ENCODE measurements at regions not wholly inside any gene's neighbourhood (a gene's known extent, or its start where the extent isn't known, plus 50 kb on each side); places are given as distances from the start of the nearest gene placed in this dataset.

GRCh38 chr9:23603311-23603710 lies 222.7 kb downstream of the ELAVL2 start:
- DNase-seq: no peak

- DNase-seq: no peak
Observed at GRCh38 chr9:23606107-23606506, 219.9 kb downstream of the ELAVL2 start.

- DNase-seq: no peak
Observed at GRCh38 chr9:23608456-23608855, 217.6 kb downstream of the ELAVL2 start.

GRCh38 chr9:23611869-23612268 lies 214.2 kb downstream of the ELAVL2 start:
- DNase-seq: no peak

GRCh38 chr9:23615569-23615968 lies 210.5 kb downstream of the ELAVL2 start:
- no peak for DNase-seq

DNA sequence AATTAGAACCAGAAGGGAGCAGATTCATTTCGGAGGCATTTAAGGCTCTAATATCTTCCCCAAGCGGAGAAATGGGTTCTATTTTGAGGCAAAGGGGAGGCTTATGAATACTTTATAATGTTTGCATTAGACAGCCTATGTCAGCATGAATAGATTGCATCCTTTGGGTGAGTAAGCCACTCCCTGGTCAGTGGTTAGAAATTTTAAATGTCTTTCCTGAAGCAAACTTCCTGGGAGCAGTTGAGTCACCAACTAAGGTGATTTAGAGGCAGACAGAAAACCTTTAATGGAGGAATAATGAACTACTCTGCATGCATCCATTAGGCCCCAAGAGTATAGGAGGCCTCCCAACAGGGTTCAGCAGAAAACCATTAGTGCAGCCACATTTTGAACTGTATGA lies 204.9 kb downstream of the ELAVL2 start:
- DNase-seq: no peak

- DNase-seq: no peak
Observed at GRCh38 chr9:23621924-23622323, 204.1 kb downstream of the ELAVL2 start.

DNA sequence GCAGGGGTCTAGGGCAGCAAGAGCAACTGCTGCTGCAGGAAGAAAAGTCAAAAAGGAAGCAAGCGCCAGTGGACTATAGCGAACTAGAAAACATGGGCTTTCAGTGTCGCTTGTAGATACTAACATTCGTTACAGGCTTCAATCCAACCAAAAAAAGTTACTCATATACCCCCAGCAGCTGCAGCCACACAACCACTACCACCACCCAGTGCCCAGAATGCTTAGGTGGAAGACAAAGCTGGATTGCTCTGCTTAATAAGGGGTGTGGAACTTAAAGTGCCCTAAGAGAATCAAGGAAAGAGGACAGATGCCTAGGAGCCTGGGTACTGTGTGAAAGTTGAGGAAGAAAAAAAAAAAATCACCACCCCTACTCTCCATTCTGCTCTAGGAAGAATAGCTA lies 203.6 kb downstream of the ELAVL2 start:
- DNase-seq: no peak

DNA sequence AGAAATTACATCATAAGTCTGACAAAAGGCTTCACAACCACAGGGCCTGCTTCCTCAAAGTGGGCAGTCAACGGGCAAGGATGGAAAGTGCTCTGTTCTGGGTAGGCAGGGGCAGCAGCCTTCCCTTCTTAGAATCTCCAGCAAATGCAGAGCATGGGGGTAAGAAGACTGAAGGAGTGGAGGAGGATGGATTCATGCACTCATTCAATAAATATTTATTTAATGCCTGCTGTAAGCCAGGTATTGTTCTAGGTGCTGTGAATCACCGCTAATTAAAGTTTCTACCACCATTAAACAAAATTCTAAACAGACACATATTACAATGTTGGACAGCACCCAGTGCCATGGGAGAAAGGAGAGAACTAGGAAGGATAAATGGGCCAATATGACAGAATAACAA lies 195.6 kb downstream of the ELAVL2 start:
- DNase-seq: no peak

GRCh38 chr9:23635276-23635675 lies 190.8 kb downstream of the ELAVL2 start:
- DNase-seq: no peak

DNA sequence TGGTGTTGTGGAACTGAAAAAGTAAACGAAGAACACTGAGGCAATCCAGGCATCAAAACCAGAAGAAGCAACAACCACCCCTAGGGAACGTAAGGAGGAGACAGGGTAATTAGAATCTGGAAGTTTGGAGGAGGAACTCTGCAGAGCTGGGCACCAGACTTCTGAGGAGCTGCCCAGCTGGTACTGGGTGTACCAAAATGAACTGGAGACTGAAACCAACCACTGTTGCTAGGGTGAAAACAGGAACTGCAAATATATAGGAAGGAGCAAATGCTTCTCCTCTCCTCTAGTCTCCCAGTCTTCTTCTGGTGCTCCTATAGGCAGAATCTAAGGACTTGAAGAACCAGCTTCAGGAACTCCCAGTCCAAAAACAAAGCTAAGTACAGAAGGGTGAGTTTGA lies 189.8 kb downstream of the ELAVL2 start:
- DNase-seq: no peak

GRCh38 chr9:23638011-23638410 lies 188.0 kb downstream of the ELAVL2 start:
- DNase-seq: no peak

GRCh38 chr9:23638837-23639426 lies 187.1 kb downstream of the ELAVL2 start:
- no peak for DNase-seq
